IPS-15b (cell line): ENCODE measurements at regions not wholly inside any gene's neighbourhood (a gene's known extent, or its start where the extent isn't known, plus 50 kb on each side); places are given as distances from the start of the nearest gene placed in this dataset.

ENCODE experiments used
- H3K27me3 ChIP-seq: one replicate; pipeline ENCODE4 v1.6.1; 2013; ENCODE audit warnings: low read length; ENCODE audit not compliant: control insufficient read depth, insufficient read depth
- H3K36me3 ChIP-seq: one replicate; pipeline ENCODE4 v1.6.1; 2013; ENCODE audit warnings: low read length; ENCODE audit not compliant: control insufficient read depth, insufficient read depth
- H3K4me1 ChIP-seq: one replicate; pipeline ENCODE4 v1.6.1; 2013; ENCODE audit warnings: mild to moderate bottlenecking, low read length; ENCODE audit not compliant: control insufficient read depth, insufficient read depth
- H3K4me3 ChIP-seq: one replicate; pipeline ENCODE4 v1.5.1; 2013; ENCODE audit warnings: low read depth, low read length
- H3K9ac ChIP-seq: one replicate; pipeline ENCODE4 v1.6.1; 2013; ENCODE audit warnings: low read depth, mild to moderate bottlenecking, low read length
- H3K9me3 ChIP-seq: one replicate; pipeline ENCODE4 v1.6.1; 2013; ENCODE audit warnings: mild to moderate bottlenecking, low read length; ENCODE audit not compliant: control insufficient read depth, insufficient read depth

DNA sequence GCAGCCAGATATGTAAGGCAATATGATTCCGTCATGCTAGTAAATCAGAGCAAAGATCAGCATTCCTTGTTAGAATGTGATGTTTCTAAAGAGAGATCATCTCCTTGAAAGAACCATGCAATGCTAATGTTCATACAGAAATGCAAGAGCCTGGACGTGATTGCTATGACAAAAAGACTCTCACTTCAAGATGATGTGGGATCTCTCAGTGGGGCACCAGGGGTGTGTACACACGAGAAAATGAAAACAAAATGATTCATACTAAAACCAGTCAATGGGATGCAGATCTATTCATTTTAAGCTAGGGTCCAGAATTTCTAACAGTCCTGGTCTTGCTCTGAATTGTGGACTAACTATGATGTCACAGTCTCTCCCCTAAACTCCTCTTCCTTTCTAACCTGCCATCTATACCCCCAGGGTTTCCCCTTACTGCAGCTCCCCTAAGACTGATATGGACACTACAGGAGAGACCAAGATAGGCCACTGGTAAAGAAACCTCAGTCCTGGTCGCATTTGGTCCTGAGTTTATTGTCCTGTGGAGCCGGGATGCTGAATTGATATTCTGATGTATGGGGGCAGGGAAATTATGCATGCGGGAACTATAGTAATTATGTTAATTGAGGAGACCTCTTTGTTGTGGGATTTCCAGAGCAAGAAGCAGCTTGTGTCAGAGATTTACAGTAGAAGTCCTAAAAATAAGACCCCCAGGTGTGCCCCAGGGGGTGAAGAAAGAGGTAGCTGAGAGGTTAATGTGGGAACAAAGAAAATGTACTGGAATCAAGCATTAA, 179.0 kb downstream of the PMP22 start:
- H3K9ac ChIP-seq: no peak overlapping the region
- H3K9me3 ChIP-seq: no peaks in the 10 kb centered on the region
- H3K4me1 ChIP-seq: peaks cover 18% of the 10 kb centered on the region
- H3K4me3 ChIP-seq: no peak overlapping the region
- no peaks in the 10 kb centered on the region for H3K36me3 ChIP-seq
- H3K27me3 ChIP-seq: no peaks in the 10 kb centered on the region

GRCh38 chr17:15083225-15083624, 181.9 kb downstream of the PMP22 start:
- H3K9ac ChIP-seq: no peak overlapping the region
- H3K27me3 ChIP-seq: no peaks in the 10 kb centered on the region
- no peaks in the 10 kb centered on the region for H3K36me3 ChIP-seq
- H3K4me1 ChIP-seq: peaks cover 18% of the 10 kb centered on the region
- no peak overlapping the region for H3K4me3 ChIP-seq
- no peaks in the 10 kb centered on the region for H3K9me3 ChIP-seq

DNA sequence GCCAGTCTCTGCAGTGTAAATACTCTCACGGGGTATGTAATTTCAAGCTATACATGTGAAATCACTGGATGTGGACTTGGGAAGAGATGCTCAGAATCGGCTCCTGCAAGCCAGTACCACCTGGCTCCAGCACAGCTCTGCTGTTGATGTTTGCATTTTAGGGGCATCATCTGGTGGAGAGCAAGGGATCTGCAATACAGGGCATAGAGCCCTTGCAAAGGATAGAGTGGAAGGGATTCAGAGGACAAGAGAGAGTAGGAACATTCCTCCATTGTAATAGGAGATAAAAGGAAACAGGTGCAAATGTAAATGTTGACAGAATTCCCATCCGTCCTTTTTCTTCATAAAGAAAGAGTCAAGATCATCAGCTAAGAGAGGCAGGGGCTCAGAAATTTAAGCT, 184.1 kb downstream of the PMP22 start:
- Histone ChIP-seq H3K9me3 (no peaks in the 10 kb centered on the region), H3K4me3 (no peak overlapping the region), H3K36me3 (no peaks in the 10 kb centered on the region), H3K4me1 (peaks cover 4% of the 10 kb centered on the region), H3K9ac (no peak overlapping the region), H3K27me3 (no peaks in the 10 kb centered on the region)

DNA sequence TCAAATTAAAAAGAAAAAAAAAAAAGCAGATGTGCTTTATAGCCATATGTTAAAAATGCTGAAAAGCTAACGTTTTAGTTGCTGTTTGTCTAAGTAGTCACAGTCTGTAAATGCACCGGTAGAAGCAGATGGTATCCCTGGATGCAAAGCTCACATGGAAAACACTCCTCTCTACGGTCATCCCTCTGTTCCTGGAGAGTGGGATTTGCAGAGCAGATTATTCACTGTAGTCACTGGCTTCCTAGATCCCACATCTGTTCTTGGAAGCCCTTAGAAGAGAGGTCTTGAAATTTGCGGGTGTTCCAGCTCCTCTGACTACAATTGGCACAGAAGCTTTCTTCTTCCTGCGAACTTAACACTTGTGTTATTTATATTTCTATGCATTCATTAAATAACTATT, 186.6 kb downstream of the PMP22 start:
- Histone ChIP-seq H3K4me3 (no peak overlapping the region), H3K27me3 (no peaks in the 10 kb centered on the region), H3K9me3 (no peaks in the 10 kb centered on the region), H3K9ac (no peak overlapping the region), H3K4me1 (no peaks in the 10 kb centered on the region), H3K36me3 (no peaks in the 10 kb centered on the region)

GRCh38 chr17:15076991-15077663, 188.0 kb downstream of the PMP22 start:
- H3K4me1 ChIP-seq: no peaks in the 10 kb centered on the region
- no peaks in the 10 kb centered on the region for H3K9me3 ChIP-seq
- no peak overlapping the region for H3K4me3 ChIP-seq
- H3K9ac ChIP-seq: no peak overlapping the region
- no peaks in the 10 kb centered on the region for H3K27me3 ChIP-seq
- H3K36me3 ChIP-seq: no peaks in the 10 kb centered on the region

DNA sequence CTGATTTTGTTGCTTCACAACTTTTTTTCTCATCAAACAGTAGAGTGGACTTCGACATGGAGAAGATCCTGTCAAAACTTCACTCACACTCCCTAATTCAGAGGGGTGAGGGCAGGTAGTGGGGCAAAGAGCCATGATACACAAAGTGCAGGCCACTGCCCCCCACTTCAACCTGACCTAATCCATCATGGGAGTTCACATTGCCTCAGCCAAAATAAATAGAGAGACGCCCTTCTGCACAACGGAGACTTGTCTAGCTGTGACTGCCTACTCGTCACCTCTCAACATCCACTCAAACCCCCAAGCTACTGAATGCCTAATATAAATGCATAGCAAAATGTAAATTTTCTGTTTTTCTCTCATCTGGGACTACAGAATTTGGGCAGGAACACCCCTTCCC, 213.2 kb downstream of the PMP22 start:
- Histone ChIP-seq H3K4me1 (peaks cover 12% of the 10 kb centered on the region), H3K9me3 (no peaks in the 10 kb centered on the region), H3K9ac (no peak overlapping the region), H3K27me3 (no peaks in the 10 kb centered on the region), H3K36me3 (no peaks in the 10 kb centered on the region), H3K4me3 (no peak overlapping the region)

DNA sequence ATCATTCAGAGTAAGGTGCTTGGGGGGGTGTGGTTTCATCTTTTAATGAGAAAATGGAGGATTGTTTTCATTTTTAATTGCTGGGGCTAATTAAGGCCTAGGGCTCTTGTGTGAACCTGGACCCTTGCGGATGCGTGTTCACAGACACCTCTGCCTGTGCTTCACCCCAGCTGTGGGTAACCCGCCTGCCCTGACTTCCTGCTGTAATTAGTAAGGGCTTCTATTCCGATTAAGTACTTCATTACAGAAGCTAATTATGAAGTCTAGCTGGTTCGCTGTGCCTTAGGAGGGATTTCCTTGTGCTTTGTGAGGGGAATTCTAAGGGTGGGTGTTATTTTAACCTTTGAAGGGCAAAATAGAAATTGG, 215.3 kb downstream of the PMP22 start:
- no peaks in the 10 kb centered on the region for H3K36me3 ChIP-seq
- H3K4me3 ChIP-seq: no peak overlapping the region
- no peaks in the 10 kb centered on the region for H3K27me3 ChIP-seq
- no peaks in the 10 kb centered on the region for H3K9me3 ChIP-seq
- H3K9ac ChIP-seq: no peak overlapping the region
- peaks cover 12% of the 10 kb centered on the region for H3K4me1 ChIP-seq

- peaks cover 12% of the 10 kb centered on the region for H3K4me1 ChIP-seq
- H3K9ac ChIP-seq: no peak overlapping the region
- H3K4me3 ChIP-seq: no peak overlapping the region
- H3K27me3 ChIP-seq: no peaks in the 10 kb centered on the region
- H3K36me3 ChIP-seq: no peaks in the 10 kb centered on the region
- H3K9me3 ChIP-seq: no peaks in the 10 kb centered on the region
Measured at GRCh38 chr17:15048933-15049794, 216.0 kb downstream of the PMP22 start.

- Histone ChIP-seq H3K4me3 (no peak overlapping the region), H3K9ac (no peak overlapping the region), H3K36me3 (no peaks in the 10 kb centered on the region), H3K4me1 (peaks cover 12% of the 10 kb centered on the region), H3K9me3 (no peaks in the 10 kb centered on the region), H3K27me3 (no peaks in the 10 kb centered on the region)
Measured at GRCh38 chr17:15048381-15048780, 216.7 kb downstream of the PMP22 start.

DNA sequence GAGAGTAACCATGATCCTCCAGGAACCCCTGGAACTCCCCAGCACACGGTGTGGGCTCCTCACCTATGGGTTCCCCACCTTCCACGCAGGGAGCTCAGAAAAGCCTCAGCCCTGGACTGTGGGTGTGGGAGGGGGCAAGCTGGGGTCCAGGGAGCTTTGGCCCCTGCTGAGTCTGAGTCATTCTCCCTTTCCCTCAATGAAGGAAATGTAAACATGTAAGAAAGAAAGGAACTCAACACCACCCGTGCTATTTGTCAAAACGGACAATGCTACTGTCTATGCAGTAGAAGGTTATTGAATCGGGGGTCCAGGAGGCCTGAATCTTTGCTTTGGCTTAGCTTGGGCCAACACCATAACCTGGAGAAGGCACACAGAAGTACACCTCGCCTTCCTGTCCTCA, 222.8 kb downstream of the PMP22 start:
- Histone ChIP-seq H3K36me3 (no peaks in the 10 kb centered on the region), H3K27me3 (no peaks in the 10 kb centered on the region), H3K9ac (no peak overlapping the region), H3K4me1 (peaks cover 2% of the 10 kb centered on the region), H3K4me3 (no peak overlapping the region), H3K9me3 (no peaks in the 10 kb centered on the region)

- Histone ChIP-seq H3K27me3 (no peaks in the 10 kb centered on the region), H3K9ac (no peak overlapping the region), H3K36me3 (no peaks in the 10 kb centered on the region), H3K9me3 (no peaks in the 10 kb centered on the region), H3K4me1 (peaks cover 8% of the 10 kb centered on the region), H3K4me3 (no peak overlapping the region)
Measured at GRCh38 chr17:15039366-15039765, 225.8 kb downstream of the PMP22 start.
